Peyer's patch (tissue), 4 donors: ENCODE measurements at regions not wholly inside any gene's neighbourhood (a gene's known extent, or its start where the extent isn't known, plus 50 kb on each side); places are given as distances from the start of the nearest gene placed in this dataset.

Experiments
- POLR2A ChIP-seq, 2 donors: fragments of 450-650 bp; IDR thresholded peaks; one replicate each; pipeline ENCODE4 v1.5.1; 2017; ENCODE audit warnings: antibody characterized with exemption in 2 of 2, mild to moderate bottlenecking in 2 of 2, moderate library complexity in 2 of 2
- TF ChIP-seq, protein P1 (sequence below), 6 experiments: fragments of 450-650 bp in 4 of 6; fragments of 200-600 bp in 2 of 6; sonication (generic) in 1 of 6; IDR thresholded peaks; one replicate each; pipeline ENCODE4 v1.5.1; 2017 to 2019; ENCODE audit warnings: antibody characterized with exemption in 6 of 6, mild to moderate bottlenecking in 3 of 6, moderate library complexity in 1 of 6

DNA sequence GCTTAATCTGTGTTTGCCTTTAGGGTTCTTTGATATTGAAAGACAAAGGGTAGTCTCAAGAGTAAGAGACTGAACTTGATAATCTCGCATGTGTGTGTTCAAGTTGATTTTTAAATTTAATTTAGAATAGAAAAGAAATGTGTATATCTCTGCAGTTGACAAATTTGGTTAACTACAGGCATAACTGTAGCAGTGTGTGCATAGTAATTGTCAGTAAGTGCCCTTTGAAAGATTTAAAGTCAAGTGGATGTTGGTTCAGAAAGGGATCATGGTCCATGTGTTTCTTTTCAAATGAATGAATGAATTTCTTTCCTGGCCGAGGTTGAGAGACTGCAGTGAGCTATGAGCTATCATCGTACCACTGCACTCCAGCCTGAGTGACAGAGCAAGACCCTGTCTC, 49.9 kb upstream of the DYRK2 start:
- TF ChIP-seq, protein P1, sequence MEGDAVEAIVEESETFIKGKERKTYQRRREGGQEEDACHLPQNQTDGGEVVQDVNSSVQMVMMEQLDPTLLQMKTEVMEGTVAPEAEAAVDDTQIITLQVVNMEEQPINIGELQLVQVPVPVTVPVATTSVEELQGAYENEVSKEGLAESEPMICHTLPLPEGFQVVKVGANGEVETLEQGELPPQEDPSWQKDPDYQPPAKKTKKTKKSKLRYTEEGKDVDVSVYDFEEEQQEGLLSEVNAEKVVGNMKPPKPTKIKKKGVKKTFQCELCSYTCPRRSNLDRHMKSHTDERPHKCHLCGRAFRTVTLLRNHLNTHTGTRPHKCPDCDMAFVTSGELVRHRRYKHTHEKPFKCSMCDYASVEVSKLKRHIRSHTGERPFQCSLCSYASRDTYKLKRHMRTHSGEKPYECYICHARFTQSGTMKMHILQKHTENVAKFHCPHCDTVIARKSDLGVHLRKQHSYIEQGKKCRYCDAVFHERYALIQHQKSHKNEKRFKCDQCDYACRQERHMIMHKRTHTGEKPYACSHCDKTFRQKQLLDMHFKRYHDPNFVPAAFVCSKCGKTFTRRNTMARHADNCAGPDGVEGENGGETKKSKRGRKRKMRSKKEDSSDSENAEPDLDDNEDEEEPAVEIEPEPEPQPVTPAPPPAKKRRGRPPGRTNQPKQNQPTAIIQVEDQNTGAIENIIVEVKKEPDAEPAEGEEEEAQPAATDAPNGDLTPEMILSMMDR (IDR thresholded peaks at IDR 0.05), result no peak
- no peak for TF ChIP-seq POLR2A (IDR thresholded peaks at IDR 0.05)
